ENCODE measurements at regions not wholly inside any gene's neighbourhood (a gene's known extent, or its start where the extent isn't known, plus 50 kb on each side); places are given as distances from the start of the nearest gene placed in this dataset.
A peak's percentile ranks its signal among the peaks of the same experiment; 100 is the strongest.
"Not testable (repeated sequence)": the region's sequence is repeated elsewhere in the genome, so short reads cannot be mapped to it uniquely, and the experiment has no call there.

DNA sequence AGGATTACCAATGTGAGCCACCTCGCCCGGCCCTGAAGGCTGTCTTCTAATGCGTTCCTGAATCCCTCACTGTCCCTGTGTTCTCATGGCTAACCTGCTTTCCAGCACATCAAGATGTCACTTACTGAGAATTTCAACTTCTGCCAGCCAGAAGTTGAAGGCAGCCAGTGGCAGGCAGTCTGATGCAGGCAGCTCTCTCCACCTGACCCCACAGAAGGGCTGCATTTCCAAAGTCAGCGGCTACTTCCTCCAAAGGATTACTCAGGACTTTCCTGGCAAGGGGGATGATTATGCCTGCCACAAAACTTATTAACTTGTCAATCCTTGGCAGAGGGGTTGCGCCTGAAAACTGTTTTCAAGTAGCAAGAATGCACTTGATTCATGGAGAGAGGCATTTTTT lies 1219.4 kb downstream of the TYW1 start:
- Histone ChIP-seq H3K4me3 (ENCODE audit: insufficient read depth, low read depth, low read length) (no peak overlapping the region), H3K27me3 (ENCODE audit: control insufficient read depth, insufficient read depth, low read length) (no peaks in the 10 kb centered on the region), H3K36me3 (replicated peaks; ENCODE audit: control insufficient read depth, insufficient read depth, low read length) (no peaks in the 10 kb centered on the region)
- no peak for DNase-seq

- Histone ChIP-seq H3K27me3 (ENCODE audit: control insufficient read depth, insufficient read depth, low read length) (no peaks in the 10 kb centered on the region), H3K36me3 (replicated peaks; ENCODE audit: control insufficient read depth, insufficient read depth, low read length) (no peaks in the 10 kb centered on the region), H3K4me3 (ENCODE audit: insufficient read depth, low read depth, low read length) (no peak overlapping the region)
- DNase-seq = no peak
Observed at GRCh38 chr7:68217426-68217825, 1220.8 kb downstream of the TYW1 start.

- no peak for DNase-seq
- H3K27me3 ChIP-seq (ENCODE audit: control insufficient read depth, insufficient read depth, low read length) = no peaks in the 10 kb centered on the region
- H3K4me3 ChIP-seq (ENCODE audit: insufficient read depth, low read depth, low read length) = no peak overlapping the region
- no peaks in the 10 kb centered on the region for H3K36me3 ChIP-seq (replicated peaks; ENCODE audit: control insufficient read depth, insufficient read depth, low read length)
Observed at GRCh38 chr7:68218461-68218860, 1221.8 kb downstream of the TYW1 start.

- no peaks in the 10 kb centered on the region for H3K36me3 ChIP-seq (replicated peaks; ENCODE audit: control insufficient read depth, insufficient read depth, low read length)
- no peaks in the 10 kb centered on the region for H3K27me3 ChIP-seq (ENCODE audit: control insufficient read depth, insufficient read depth, low read length)
- H3K4me3 ChIP-seq (ENCODE audit: insufficient read depth, low read depth, low read length) = no peak overlapping the region
- DNase-seq = no peak
Observed at GRCh38 chr7:68222311-68222710, 1225.7 kb downstream of the TYW1 start.

DNA sequence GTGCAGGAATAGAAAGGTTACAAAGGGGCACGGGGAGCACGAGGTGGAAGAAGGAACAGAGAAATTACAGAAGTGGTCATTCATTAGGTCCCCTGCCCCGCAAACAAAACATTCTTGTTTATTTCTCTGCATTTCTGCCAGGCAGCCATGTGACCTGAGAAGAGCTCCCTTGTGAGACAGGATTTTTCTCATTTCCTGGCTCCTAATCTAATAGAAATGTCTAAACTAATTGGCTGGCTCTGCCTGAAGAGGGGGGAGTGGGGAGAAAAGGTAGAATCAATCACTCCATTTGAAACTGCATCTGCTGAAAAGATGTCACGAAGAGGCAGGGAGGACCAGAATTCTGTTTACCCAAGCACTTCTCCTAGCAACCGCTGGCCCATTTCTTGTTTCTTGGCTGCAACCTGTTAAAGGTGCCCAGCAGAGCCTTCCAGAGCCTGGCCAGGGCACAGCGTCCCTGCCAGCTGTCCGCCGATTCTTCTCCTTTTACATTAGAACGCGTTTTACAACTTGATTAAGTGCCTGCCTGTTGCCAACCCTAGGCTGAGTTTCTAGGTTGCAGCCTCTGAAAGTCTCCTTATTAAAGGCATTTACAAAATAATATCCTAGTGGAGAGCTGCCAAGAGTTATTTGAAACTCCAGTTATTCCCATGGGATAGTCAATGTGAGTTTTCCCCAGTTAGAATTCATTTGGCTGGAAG lies 1227.6 kb downstream of the TYW1 start:
- DNase-seq = no peak
- Histone ChIP-seq H3K4me3 (ENCODE audit: insufficient read depth, low read depth, low read length) (no peak overlapping the region), H3K27me3 (ENCODE audit: control insufficient read depth, insufficient read depth, low read length) (no peaks in the 10 kb centered on the region), H3K36me3 (replicated peaks; ENCODE audit: control insufficient read depth, insufficient read depth, low read length) (no peaks in the 10 kb centered on the region)

GRCh38 chr7:68231011-68231410 lies 1234.4 kb downstream of the TYW1 start:
- H3K27me3 ChIP-seq (ENCODE audit: control insufficient read depth, insufficient read depth, low read length); H3K4me3 ChIP-seq (ENCODE audit: insufficient read depth, low read depth, low read length); DNase-seq; H3K36me3 ChIP-seq (replicated peaks; ENCODE audit: control insufficient read depth, insufficient read depth, low read length): not testable (repeated sequence)

DNA sequence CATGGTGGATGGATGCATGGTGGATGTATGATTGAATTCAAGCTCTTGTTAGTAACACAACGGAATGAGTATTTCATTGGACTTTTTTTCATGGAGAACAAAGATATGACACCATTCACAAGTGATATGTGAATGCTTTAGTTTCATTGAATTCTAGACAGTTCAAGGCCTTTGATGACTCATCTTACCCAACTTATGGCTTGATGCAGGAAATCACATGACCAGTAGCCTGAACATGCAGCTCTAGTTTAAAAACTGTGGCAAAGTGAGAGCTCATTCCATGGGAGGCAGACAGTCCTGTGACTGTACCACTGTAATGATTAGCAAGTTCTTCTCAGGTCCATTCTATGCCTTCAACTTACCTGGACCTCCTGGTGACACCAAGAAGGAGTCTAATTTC lies 1239.3 kb downstream of the TYW1 start:
- Histone ChIP-seq H3K4me3 (ENCODE audit: insufficient read depth, low read depth, low read length) (no peak overlapping the region), H3K27me3 (ENCODE audit: control insufficient read depth, insufficient read depth, low read length) (no peaks in the 10 kb centered on the region), H3K36me3 (replicated peaks; ENCODE audit: control insufficient read depth, insufficient read depth, low read length) (no peaks in the 10 kb centered on the region)
- no peak for DNase-seq

- no peaks in the 10 kb centered on the region for H3K27me3 ChIP-seq (ENCODE audit: control insufficient read depth, insufficient read depth, low read length)
- no peak overlapping the region for H3K4me3 ChIP-seq (ENCODE audit: insufficient read depth, low read depth, low read length)
- no peaks in the 10 kb centered on the region for H3K36me3 ChIP-seq (replicated peaks; ENCODE audit: control insufficient read depth, insufficient read depth, low read length)
- peak; percentile 33 for DNase-seq
Observed at GRCh38 chr7:68238204-68238805, 1241.7 kb downstream of the TYW1 start.

DNA sequence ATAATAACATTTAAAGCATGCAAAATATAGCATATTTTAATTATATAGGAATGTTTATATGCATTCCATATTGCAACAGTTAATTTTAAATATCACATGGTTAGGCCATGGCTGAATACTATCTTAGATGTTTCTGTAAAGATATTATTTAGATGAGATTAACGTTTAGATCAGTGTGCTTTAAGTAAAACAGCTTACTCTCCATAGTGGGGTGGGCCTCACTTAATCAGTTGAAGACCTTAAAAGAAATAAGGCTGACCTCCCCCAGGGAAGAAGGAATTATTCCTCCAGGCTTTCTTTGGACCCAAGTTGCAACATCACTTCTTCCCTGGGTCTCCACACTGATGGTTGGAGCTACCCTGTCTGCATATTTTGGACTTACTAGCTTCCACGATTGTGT lies 1246.5 kb downstream of the TYW1 start:
- no peak for DNase-seq

DNA sequence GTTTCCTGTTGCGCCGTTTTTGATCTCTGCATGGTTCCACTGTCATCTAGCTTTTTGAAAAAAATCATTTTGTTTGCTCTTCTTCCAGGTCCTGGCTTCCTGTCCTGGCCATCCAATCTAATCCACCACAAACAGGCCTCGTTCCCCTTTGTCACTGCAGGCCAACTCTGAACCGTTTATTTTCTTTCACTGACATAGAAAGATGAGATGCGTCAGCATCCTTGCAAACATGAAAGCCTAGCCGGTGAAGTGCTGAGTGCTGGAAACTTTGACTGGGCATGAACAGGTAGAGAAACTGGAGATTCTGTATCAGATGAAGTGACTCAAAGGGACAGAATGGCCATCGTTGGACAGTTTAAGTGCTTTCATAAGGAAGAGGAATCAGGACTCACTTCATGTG lies 1247.8 kb downstream of the TYW1 start:
- Histone ChIP-seq H3K36me3 (replicated peaks; ENCODE audit: control insufficient read depth, insufficient read depth, low read length) (no peaks in the 10 kb centered on the region), H3K27me3 (ENCODE audit: control insufficient read depth, insufficient read depth, low read length) (no peaks in the 10 kb centered on the region), H3K4me3 (ENCODE audit: insufficient read depth, low read depth, low read length) (no peak overlapping the region)
- no peak for DNase-seq

More for the DNA sequence above, 1246.5 kb downstream of the TYW1 start:
- no peaks in the 10 kb centered on the region for H3K36me3 ChIP-seq (replicated peaks; ENCODE audit: control insufficient read depth, insufficient read depth, low read length)
- H3K4me3 ChIP-seq (ENCODE audit: insufficient read depth, low read depth, low read length) = no peak overlapping the region
- no peaks in the 10 kb centered on the region for H3K27me3 ChIP-seq (ENCODE audit: control insufficient read depth, insufficient read depth, low read length)

- Histone ChIP-seq H3K27me3 (ENCODE audit: control insufficient read depth, insufficient read depth, low read length) (no peaks in the 10 kb centered on the region), H3K4me3 (ENCODE audit: insufficient read depth, low read depth, low read length) (no peak overlapping the region), H3K36me3 (replicated peaks; ENCODE audit: control insufficient read depth, insufficient read depth, low read length) (no peaks in the 10 kb centered on the region)
- peak; percentile 28 for DNase-seq
Observed at GRCh38 chr7:68245688-68246087, 1249.1 kb downstream of the TYW1 start.

- Histone ChIP-seq H3K36me3 (replicated peaks; ENCODE audit: control insufficient read depth, insufficient read depth, low read length) (no peaks in the 10 kb centered on the region), H3K4me3 (ENCODE audit: insufficient read depth, low read depth, low read length) (no peak overlapping the region), H3K27me3 (ENCODE audit: control insufficient read depth, insufficient read depth, low read length) (no peaks in the 10 kb centered on the region)
- peak; percentile 44 for DNase-seq
Observed at GRCh38 chr7:68246189-68246633, 1249.6 kb downstream of the TYW1 start.

DNA sequence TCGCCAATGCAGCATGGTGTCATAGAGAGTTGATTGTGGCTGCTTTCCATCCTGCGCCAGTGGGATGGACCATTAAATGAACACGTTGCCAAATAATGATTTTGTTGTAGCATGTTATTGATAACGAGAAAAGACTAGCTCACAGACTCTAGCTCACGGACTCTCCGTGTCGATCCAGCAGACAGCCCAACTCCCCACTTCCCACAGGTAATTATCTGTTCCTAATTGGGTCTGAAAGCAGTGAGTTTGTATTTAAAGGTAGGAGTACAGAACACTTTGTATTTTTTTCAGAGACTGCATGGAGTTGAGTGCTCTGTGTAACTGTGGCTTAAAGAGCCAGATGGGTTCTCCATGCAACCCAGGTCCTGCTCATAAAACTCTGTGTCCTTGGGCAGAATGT lies 1250.5 kb downstream of the TYW1 start:
- no peaks in the 10 kb centered on the region for H3K36me3 ChIP-seq (replicated peaks; ENCODE audit: control insufficient read depth, insufficient read depth, low read length)
- H3K27me3 ChIP-seq (ENCODE audit: control insufficient read depth, insufficient read depth, low read length) = no peaks in the 10 kb centered on the region
- no peak overlapping the region for H3K4me3 ChIP-seq (ENCODE audit: insufficient read depth, low read depth, low read length)
- DNase-seq = no peak

- no peaks in the 10 kb centered on the region for H3K36me3 ChIP-seq (replicated peaks; ENCODE audit: control insufficient read depth, insufficient read depth, low read length)
- DNase-seq = no peak
- no peaks in the 10 kb centered on the region for H3K27me3 ChIP-seq (ENCODE audit: control insufficient read depth, insufficient read depth, low read length)
- no peak overlapping the region for H3K4me3 ChIP-seq (ENCODE audit: insufficient read depth, low read depth, low read length)
Observed at GRCh38 chr7:68247571-68247970, 1250.9 kb downstream of the TYW1 start.

DNA sequence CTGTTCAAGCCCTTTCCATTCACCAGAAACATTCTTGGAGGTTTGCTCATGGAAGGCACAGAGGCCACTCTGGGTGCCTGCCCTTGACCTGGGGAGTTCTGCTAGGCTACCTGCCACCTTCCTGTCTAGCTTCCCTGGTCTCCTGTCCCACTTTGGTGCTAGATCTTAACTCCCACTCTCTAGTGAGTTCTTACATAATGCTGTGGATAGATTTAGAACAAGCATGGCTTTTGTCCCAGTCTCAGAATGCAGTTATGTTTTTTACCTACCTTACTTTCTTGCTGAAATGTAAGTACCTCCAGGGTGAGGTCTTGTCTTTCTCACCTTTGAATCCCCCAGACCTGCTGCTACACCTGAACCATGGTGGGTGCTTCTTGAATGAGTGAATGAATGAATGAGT lies 1252.3 kb downstream of the TYW1 start:
- Histone ChIP-seq H3K4me3 (ENCODE audit: insufficient read depth, low read depth, low read length) (no peak overlapping the region), H3K27me3 (ENCODE audit: control insufficient read depth, insufficient read depth, low read length) (no peaks in the 10 kb centered on the region), H3K36me3 (replicated peaks; ENCODE audit: control insufficient read depth, insufficient read depth, low read length) (no peaks in the 10 kb centered on the region)
- DNase-seq = no peak
